ENCODE measurements at regions not wholly inside any gene's neighbourhood (a gene's known extent, or its start where the extent isn't known, plus 50 kb on each side); places are given as distances from the start of the nearest gene placed in this dataset.
A peak's percentile ranks its signal among the peaks of the same experiment; 100 is the strongest.

GRCh38 chr9:739362-739761 lies 102.1 kb upstream of the DMRT1 start:
- no peak for DNase-seq (ENCODE audit: low read depth, low spot score)
- in situ Hi-C loops (cut with HindIII; ENCODE audit: low pct_unique_long_range_greater_than_20kb, low sequenced_read_pairs): no loop called here

GRCh38 chr9:740221-740620 lies 101.3 kb upstream of the DMRT1 start:
- no peak for DNase-seq (ENCODE audit: low read depth, low spot score)
- in situ Hi-C loops (cut with HindIII; ENCODE audit: low pct_unique_long_range_greater_than_20kb, low sequenced_read_pairs): no loop called here

- in situ Hi-C loops (cut with HindIII; ENCODE audit: low pct_unique_long_range_greater_than_20kb, low sequenced_read_pairs): no loop called here
- no peak for DNase-seq (ENCODE audit: low read depth, low spot score)
Measured at GRCh38 chr9:742104-742503, 99.4 kb upstream of the DMRT1 start.

GRCh38 chr9:742914-743589 lies 98.4 kb upstream of the DMRT1 start:
- DNase-seq (ENCODE audit: low read depth, low spot score): no peak
- in situ Hi-C loops (cut with HindIII; ENCODE audit: low pct_unique_long_range_greater_than_20kb, low sequenced_read_pairs): no loop called here

GRCh38 chr9:744046-744712 lies 97.3 kb upstream of the DMRT1 start:
- in situ Hi-C loops (cut with HindIII; ENCODE audit: low pct_unique_long_range_greater_than_20kb, low sequenced_read_pairs): no loop called here
- DNase-seq (ENCODE audit: low read depth, low spot score): no peak

GRCh38 chr9:744790-745484 lies 96.6 kb upstream of the DMRT1 start:
- DNase-seq (ENCODE audit: low read depth, low spot score): no peak
- in situ Hi-C loops (cut with HindIII; ENCODE audit: low pct_unique_long_range_greater_than_20kb, low sequenced_read_pairs): no loop called here

- in situ Hi-C loops (cut with HindIII; ENCODE audit: low pct_unique_long_range_greater_than_20kb, low sequenced_read_pairs): no loop called here
- DNase-seq (ENCODE audit: low read depth, low spot score): no peak
Measured at GRCh38 chr9:745761-746380, 95.6 kb upstream of the DMRT1 start.

- in situ Hi-C loops (cut with HindIII; ENCODE audit: low pct_unique_long_range_greater_than_20kb, low sequenced_read_pairs): no loop called here
- no peak for DNase-seq (ENCODE audit: low read depth, low spot score)
Measured at GRCh38 chr9:746661-747434, 94.6 kb upstream of the DMRT1 start.

- no peak for DNase-seq (ENCODE audit: low read depth, low spot score)
- in situ Hi-C loops (cut with HindIII; ENCODE audit: low pct_unique_long_range_greater_than_20kb, low sequenced_read_pairs): no loop called here
Measured at GRCh38 chr9:747567-747966, 93.9 kb upstream of the DMRT1 start.

- in situ Hi-C loops (cut with HindIII; ENCODE audit: low pct_unique_long_range_greater_than_20kb, low sequenced_read_pairs): no loop called here
- no peak for DNase-seq (ENCODE audit: low read depth, low spot score)
Measured at GRCh38 chr9:748861-749497, 92.5 kb upstream of the DMRT1 start.

- in situ Hi-C loops (cut with HindIII; ENCODE audit: low pct_unique_long_range_greater_than_20kb, low sequenced_read_pairs): loop anchor here (25.0 kb wide), 1 partner anchor 137 kb away; no protein-coding TSS in a partner anchor
- peak; percentile 58 for DNase-seq (ENCODE audit: low read depth, low spot score)
Measured at GRCh38 chr9:749716-750115, 91.8 kb upstream of the DMRT1 start.

GRCh38 chr9:750249-750967 lies 91.1 kb upstream of the DMRT1 start:
- DNase-seq (ENCODE audit: low read depth, low spot score): no peak
- in situ Hi-C loops (cut with HindIII; ENCODE audit: low pct_unique_long_range_greater_than_20kb, low sequenced_read_pairs): loop anchor here (25.0 kb wide), 1 partner anchor 138 kb away; no protein-coding TSS in a partner anchor

GRCh38 chr9:751137-752051 lies 90.1 kb upstream of the DMRT1 start:
- in situ Hi-C loops (cut with HindIII; ENCODE audit: low pct_unique_long_range_greater_than_20kb, low sequenced_read_pairs): loop anchor here (25.0 kb wide), 1 partner anchor 139 kb away; no protein-coding TSS in a partner anchor
- peak; percentile 66 for DNase-seq (ENCODE audit: low read depth, low spot score)

- DNase-seq (ENCODE audit: low read depth, low spot score): peak; percentile 41
- in situ Hi-C loops (cut with HindIII; ENCODE audit: low pct_unique_long_range_greater_than_20kb, low sequenced_read_pairs): loop anchor here (25.0 kb wide), 1 partner anchor 140 kb away; no protein-coding TSS in a partner anchor
Measured at GRCh38 chr9:752201-752600, 89.3 kb upstream of the DMRT1 start.

GRCh38 chr9:752681-753200 lies 88.8 kb upstream of the DMRT1 start:
- in situ Hi-C loops (cut with HindIII; ENCODE audit: low pct_unique_long_range_greater_than_20kb, low sequenced_read_pairs): loop anchor here (25.0 kb wide), 1 partner anchor 140 kb away; no protein-coding TSS in a partner anchor
- DNase-seq (ENCODE audit: low read depth, low spot score): no peak
